H9 (cell line): ENCODE measurements at regions not wholly inside any gene's neighbourhood (a gene's known extent, or its start where the extent isn't known, plus 50 kb on each side); places are given as distances from the start of the nearest gene placed in this dataset.

Experiments used
- DNase-seq: peaks from one replicate; pipeline ENCODE4 v3.0.0-alpha.2; 2017
- H2AFZ ChIP-seq: one replicate; pipeline ENCODE4 v1.6.1; 2013; ENCODE audit warnings: mild to moderate bottlenecking, low read length, control low read depth, moderate library complexity
- H2AK5ac ChIP-seq: 2 replicates; pipeline ENCODE4 v1.6.1; 2013; ENCODE audit warnings: low read length, control low read depth, mixed read lengths; ENCODE audit not compliant: insufficient read length
- H2BK120ac ChIP-seq: one replicate; pipeline ENCODE4 v1.6.1; 2013; ENCODE audit warnings: low read depth, mild to moderate bottlenecking, low read length, control low read depth, inconsistent platforms; ENCODE audit not compliant: poor library complexity, severe bottlenecking
- H2BK12ac ChIP-seq: 2 replicates; pipeline ENCODE4 v1.6.1; 2013; ENCODE audit warnings: low read length, control low read depth, mixed read lengths, low read depth; ENCODE audit not compliant: insufficient read length
- H2BK15ac ChIP-seq: 2 replicates; pipeline ENCODE4 v1.6.1; 2013; ENCODE audit warnings: low read depth, low read length, control low read depth
- H2BK20ac ChIP-seq: one replicate; pipeline ENCODE4 v1.6.1; 2013; ENCODE audit warnings: low read depth, mild to moderate bottlenecking, low read length, control low read depth, inconsistent platforms; ENCODE audit not compliant: poor library complexity, severe bottlenecking
- H2BK5ac ChIP-seq: 2 replicates; pipeline ENCODE4 v1.6.1; 2013; ENCODE audit warnings: low read length, control low read depth, mixed read lengths; ENCODE audit not compliant: insufficient read length
- H3K14ac ChIP-seq: 2 replicates; pipeline ENCODE4 v1.6.1; 2013; ENCODE audit warnings: low read length, control low read depth; ENCODE audit not compliant: insufficient read depth
- H3K18ac ChIP-seq: 2 replicates; pipeline ENCODE4 v1.6.1; 2013; ENCODE audit warnings: low read depth, mild to moderate bottlenecking, mixed read lengths, low read length, control low read depth; ENCODE audit not compliant: insufficient read length
- H3K23ac ChIP-seq: 2 replicates; pipeline ENCODE4 v1.6.1; 2013; ENCODE audit warnings: low read length, control low read depth, mixed read lengths, low read depth; ENCODE audit not compliant: insufficient read length
- H3K23me2 ChIP-seq: 2 replicates; pipeline ENCODE4 v1.6.1; 2013; ENCODE audit warnings: low read depth, mild to moderate bottlenecking, mixed read lengths, low read length, control low read depth; ENCODE audit not compliant: insufficient read length, poor library complexity, severe bottlenecking
- H3K27ac ChIP-seq: 2 replicates; pipeline ENCODE4 v1.5.1; 2013; ENCODE audit warnings: low read length, control low read depth, mixed read lengths, low read depth; ENCODE audit not compliant: insufficient read length
- H3K27me3 ChIP-seq: 2 replicates; pipeline ENCODE4 v1.6.1; 2013; ENCODE audit warnings: low read length, control low read depth, inconsistent platforms; ENCODE audit not compliant: insufficient read depth
- H3K4ac ChIP-seq: 2 replicates; pipeline ENCODE4 v1.6.1; 2013; ENCODE audit warnings: low read depth, mild to moderate bottlenecking, control low read depth, inconsistent platforms, low read length, moderate library complexity
- H3K4me1 ChIP-seq: 2 replicates; pipeline ENCODE4 v1.6.1; 2013; ENCODE audit warnings: low read length, control low read depth, inconsistent platforms; ENCODE audit not compliant: insufficient read depth
- H3K4me2 ChIP-seq: 2 replicates; pipeline ENCODE4 v1.6.1; 2013; ENCODE audit warnings: low read length, control low read depth, mixed read lengths; ENCODE audit not compliant: insufficient read length, insufficient read depth
- H3K56ac ChIP-seq: 2 replicates; pipeline ENCODE4 v1.6.1; 2013; ENCODE audit warnings: low read depth, mild to moderate bottlenecking, mixed read lengths, low read length, control low read depth; ENCODE audit not compliant: insufficient read length
- H3K79me1 ChIP-seq: 2 replicates; pipeline ENCODE4 v1.6.1; 2013; ENCODE audit warnings: low read depth, mild to moderate bottlenecking, moderate library complexity, low read length, control low read depth, inconsistent platforms; ENCODE audit not compliant: insufficient read depth, poor library complexity, severe bottlenecking
- H3K79me2 ChIP-seq: 2 replicates; pipeline ENCODE4 v1.6.1; 2013; ENCODE audit warnings: low read length, control low read depth, inconsistent platforms; ENCODE audit not compliant: insufficient read depth
- H3K9ac ChIP-seq: 2 replicates; pipeline ENCODE4 v1.6.1; 2013; ENCODE audit warnings: low read length, control low read depth, mixed read lengths; ENCODE audit not compliant: insufficient read length; ENCODE audit errors: extremely low read depth
- H3K9me3 ChIP-seq: one replicate; pipeline ENCODE4 v1.6.1; 2013; ENCODE audit warnings: low read depth, low read length, inconsistent platforms; ENCODE audit not compliant: control insufficient read depth
- H3T11ph ChIP-seq: one replicate; pipeline ENCODE4 v1.6.1; 2013; ENCODE audit warnings: mild to moderate bottlenecking, low read length, control low read depth, inconsistent platforms
- H4K20me1 ChIP-seq: one replicate; pipeline ENCODE4 v1.6.1; 2013; ENCODE audit not compliant: control insufficient read depth, insufficient read length, insufficient read depth
- H4K5ac ChIP-seq: 2 replicates; pipeline ENCODE4 v1.6.1; 2013; ENCODE audit warnings: low read depth, mild to moderate bottlenecking, mixed read lengths, low read length, control low read depth; ENCODE audit not compliant: insufficient read length
- H4K8ac ChIP-seq: replicated peaks from 2 replicates; pipeline ENCODE4 v1.6.1; 2013; ENCODE audit warnings: low read length, control low read depth, mixed read lengths, low read depth; ENCODE audit not compliant: insufficient read length
- H4K91ac ChIP-seq: 2 replicates; pipeline ENCODE4 v1.6.1; 2013; ENCODE audit warnings: low read depth, mild to moderate bottlenecking, moderate library complexity, mixed read lengths, low read length, control low read depth; ENCODE audit not compliant: insufficient read length
- H3K27ac Mint-ChIP-seq, 3 experiments: 2 replicates in 2 of 3; 3 replicates in 1 of 3; pipeline ENCODE4 v1.8.0; 2020 to 2021; ENCODE audit warnings: mixed read lengths in 3 of 3, mild to moderate bottlenecking in 1 of 3, moderate library complexity in 1 of 3
- H3K27me3 Mint-ChIP-seq: 2 replicates; pipeline ENCODE4 v1.8.0; 2021; ENCODE audit warnings: low read depth, mild to moderate bottlenecking, moderate library complexity, mixed read lengths
- H3K36me3 Mint-ChIP-seq, 3 experiments: 2 replicates in 2 of 3; 3 replicates in 1 of 3; pipeline ENCODE4 v1.8.0; 2020 to 2021; ENCODE audit warnings: low read depth in 3 of 3, mixed read lengths in 3 of 3; ENCODE audit not compliant: insufficient read depth in 1 of 3
- H3K4me1 Mint-ChIP-seq, 2 experiments: 2 replicates each; pipeline ENCODE4 v1.8.0; 2020; ENCODE audit warnings: mixed read lengths in 2 of 2
- H3K4me3 Mint-ChIP-seq, 2 experiments: 2 replicates in 1 of 2; 3 replicates in 1 of 2; pipeline ENCODE4 v1.8.0; 2020 to 2021; ENCODE audit warnings: mild to moderate bottlenecking in 2 of 2, mixed read lengths in 2 of 2, moderate library complexity in 1 of 2
- H3K9me3 Mint-ChIP-seq, 2 experiments: 2 replicates in 1 of 2; 3 replicates in 1 of 2; pipeline ENCODE4 v1.8.0; 2020; ENCODE audit warnings: mild to moderate bottlenecking in 2 of 2, mixed read lengths in 2 of 2, moderate library complexity in 1 of 2
- WGBS: extraction: QIAGEN DNeasy Blood & Tissue Kit; methylation state at CpG from one replicate; pipeline ENCODE4 v1.1.7; 2013; ENCODE audit warnings: missing lambda C conversion rate, low lambda C conversion rate, mixed read lengths; ENCODE audit not compliant: insufficient read length; ENCODE audit errors: extremely low coverage; 5-methylcytosine and 5-hydroxymethylcytosine counted together
- TF ChIP-seq, protein P1 (sequence below): fragments of 200-600 bp; sonication (generic); conservative IDR thresholded peaks from 3 replicates; pipeline ENCODE4 v1.8.0; 2021; ENCODE audit warnings: antibody characterized with exemption, mild to moderate bottlenecking

- H3K27me3 Mint-ChIP-seq = peaks cover 9% of the 10 kb centered on the region
- Histone ChIP-seq H3K14ac (no peak overlapping the region), H3K4me1 (peaks cover 2% of the 10 kb centered on the region; the same call in 1 of the 2 replicates), H3K79me2 (no peaks in the 10 kb centered on the region), H2BK20ac (no peak overlapping the region), H3K18ac (no peak overlapping the region), H2BK15ac (no peak overlapping the region), H4K8ac (no peak overlapping the region), H3T11ph (no peak overlapping the region), H2BK5ac (no peak overlapping the region), H4K20me1 (no peaks in the 10 kb centered on the region), H3K23me2 (no peaks in the 10 kb centered on the region), H3K4ac (no peak overlapping the region), H2BK120ac (no peak overlapping the region), H3K23ac (no peak overlapping the region), H3K56ac (no peak overlapping the region), H3K9ac (no peak overlapping the region), H4K91ac (no peak overlapping the region), H3K4me2 (no peak overlapping the region), H2AFZ (no peak overlapping the region), H3K9me3 (no peaks in the 10 kb centered on the region), H2AK5ac (no peak overlapping the region), H2BK12ac (no peak overlapping the region), H3K27me3 (no peaks in the 10 kb centered on the region), H3K27ac (no peak overlapping the region), H4K5ac (no peak overlapping the region), H3K79me1 (no peaks in the 10 kb centered on the region)
- no CpG with 5 or more reads among the region's 1 CpG for WGBS
- no peaks in the 10 kb centered on the region for H3K36me3 Mint-ChIP-seq
- H3K9me3 Mint-ChIP-seq = no peaks in the 10 kb centered on the region; a peak in 1 of 5 replicates
- peaks cover 24 to 25% of the 10 kb centered on the region in 2 experiments for H3K4me1 Mint-ChIP-seq
- H3K27ac Mint-ChIP-seq = no peak overlapping the region
- no peak for DNase-seq
- TF ChIP-seq, protein P1, sequence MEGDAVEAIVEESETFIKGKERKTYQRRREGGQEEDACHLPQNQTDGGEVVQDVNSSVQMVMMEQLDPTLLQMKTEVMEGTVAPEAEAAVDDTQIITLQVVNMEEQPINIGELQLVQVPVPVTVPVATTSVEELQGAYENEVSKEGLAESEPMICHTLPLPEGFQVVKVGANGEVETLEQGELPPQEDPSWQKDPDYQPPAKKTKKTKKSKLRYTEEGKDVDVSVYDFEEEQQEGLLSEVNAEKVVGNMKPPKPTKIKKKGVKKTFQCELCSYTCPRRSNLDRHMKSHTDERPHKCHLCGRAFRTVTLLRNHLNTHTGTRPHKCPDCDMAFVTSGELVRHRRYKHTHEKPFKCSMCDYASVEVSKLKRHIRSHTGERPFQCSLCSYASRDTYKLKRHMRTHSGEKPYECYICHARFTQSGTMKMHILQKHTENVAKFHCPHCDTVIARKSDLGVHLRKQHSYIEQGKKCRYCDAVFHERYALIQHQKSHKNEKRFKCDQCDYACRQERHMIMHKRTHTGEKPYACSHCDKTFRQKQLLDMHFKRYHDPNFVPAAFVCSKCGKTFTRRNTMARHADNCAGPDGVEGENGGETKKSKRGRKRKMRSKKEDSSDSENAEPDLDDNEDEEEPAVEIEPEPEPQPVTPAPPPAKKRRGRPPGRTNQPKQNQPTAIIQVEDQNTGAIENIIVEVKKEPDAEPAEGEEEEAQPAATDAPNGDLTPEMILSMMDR = no peak
- H3K4me3 Mint-ChIP-seq = no peak overlapping the region
Observed at GRCh38 chr2:236991874-236992273, 93.8 kb upstream of the COPS8 start.
